Transverse colon (tissue), 4 donors: ENCODE measurements at regions not wholly inside any gene's neighbourhood (a gene's known extent, or its start where the extent isn't known, plus 50 kb on each side); places are given as distances from the start of the nearest gene placed in this dataset.

ENCODE experiments used
- DNase-seq: peaks from one replicate; pipeline ENCODE4 v3.0.0-alpha.2; 2019
- H3K27ac ChIP-seq, 4 donors: fragments of 200-600 bp; sonication (generic); 2 replicates each; pipeline ENCODE4 v1.5.1; 2016 to 2018; ENCODE audit warnings: inconsistent platforms in 4 of 4
- H3K27me3 ChIP-seq: fragments of 200-600 bp; sonication (generic); 2 replicates; pipeline ENCODE4 v1.5.1; 2017; ENCODE audit warnings: inconsistent platforms
- H3K36me3 ChIP-seq, 4 donors: fragments of 200-600 bp; sonication (generic); 2 replicates each; pipeline ENCODE4 v1.5.1; 2017 to 2019; ENCODE audit warnings: inconsistent platforms in 4 of 4
- H3K4me1 ChIP-seq, 4 donors: fragments of 200-600 bp; sonication (generic); 2 replicates each; pipeline ENCODE4 v1.5.1; 2017 to 2020; ENCODE audit warnings: inconsistent platforms in 4 of 4
- H3K4me3 ChIP-seq, 4 donors: fragments of 200-600 bp; sonication (generic); 1 replicate in 1 of 4; 2 replicates in 3 of 4; pipeline versions ENCODE4 v1.5.1 to v1.6.1; 2017 to 2019; ENCODE audit warnings: inconsistent platforms in 4 of 4
- H3K9me3 ChIP-seq, 2 donors: fragments of 200-600 bp; sonication (generic); 2 replicates each; pipeline ENCODE4 v1.5.1; 2017 to 2019; ENCODE audit warnings: inconsistent platforms in 2 of 2
- EP300 ChIP-seq: sonication (generic); formaldehyde crosslinking; IDR thresholded peaks from one replicate; pipeline ENCODE4 v1.6.1; 2017; ENCODE audit warnings: antibody characterized with exemption, low read depth
- POLR2A ChIP-seq: fragments of 450-650 bp; IDR thresholded peaks from one replicate; pipeline ENCODE4 v1.6.1; 2016; ENCODE audit warnings: antibody characterized with exemption, mild to moderate bottlenecking, moderate library complexity
- POLR2AphosphoS5 ChIP-seq, 3 donors: sonication (generic); formaldehyde crosslinking; IDR thresholded peaks; one replicate each; pipeline ENCODE4 v1.6.1; 2016; ENCODE audit warnings: antibody characterized with exemption in 3 of 3
- WGBS, 2 donors: methylation state at CpG; one replicate each; pipeline ENCODE4 v1.1.5; 2018; ENCODE audit warnings: low coverage in 1 of 2; 5-methylcytosine and 5-hydroxymethylcytosine counted together
- in situ Hi-C, 4 donors: fragments of 200-750 bp; cut with MboI; loops; one replicate each; pipeline versions ENCODE4 v1.15.0 to v1.15.1; 2017; ENCODE audit warnings: low sequenced_read_pairs in 3 of 4, low pct_ligation_motif_present in 1 of 4, low pct_unique_long_range_greater_than_20kb in 1 of 4
- intact Hi-C: fragments of 100-400 bp; cut with DNase I; formaldehyde crosslinking; loops from one replicate; pipeline ENCODE4 v1.15.1; 2023; ENCODE audit warnings: low total_unique reads
- TF ChIP-seq, protein P1 (sequence below), 5 experiments: fragments of 200-600 bp in 3 of 5; fragments of 450-650 bp in 2 of 5; sonication (generic) in 3 of 5; IDR thresholded peaks; 1 replicate in 2 of 5; 2 replicates in 3 of 5; pipeline ENCODE4 v1.5.1; 2016 to 2017; ENCODE audit warnings: antibody characterized with exemption in 5 of 5, inconsistent platforms in 3 of 5, mild to moderate bottlenecking in 2 of 5, moderate library complexity in 1 of 5

DNA sequence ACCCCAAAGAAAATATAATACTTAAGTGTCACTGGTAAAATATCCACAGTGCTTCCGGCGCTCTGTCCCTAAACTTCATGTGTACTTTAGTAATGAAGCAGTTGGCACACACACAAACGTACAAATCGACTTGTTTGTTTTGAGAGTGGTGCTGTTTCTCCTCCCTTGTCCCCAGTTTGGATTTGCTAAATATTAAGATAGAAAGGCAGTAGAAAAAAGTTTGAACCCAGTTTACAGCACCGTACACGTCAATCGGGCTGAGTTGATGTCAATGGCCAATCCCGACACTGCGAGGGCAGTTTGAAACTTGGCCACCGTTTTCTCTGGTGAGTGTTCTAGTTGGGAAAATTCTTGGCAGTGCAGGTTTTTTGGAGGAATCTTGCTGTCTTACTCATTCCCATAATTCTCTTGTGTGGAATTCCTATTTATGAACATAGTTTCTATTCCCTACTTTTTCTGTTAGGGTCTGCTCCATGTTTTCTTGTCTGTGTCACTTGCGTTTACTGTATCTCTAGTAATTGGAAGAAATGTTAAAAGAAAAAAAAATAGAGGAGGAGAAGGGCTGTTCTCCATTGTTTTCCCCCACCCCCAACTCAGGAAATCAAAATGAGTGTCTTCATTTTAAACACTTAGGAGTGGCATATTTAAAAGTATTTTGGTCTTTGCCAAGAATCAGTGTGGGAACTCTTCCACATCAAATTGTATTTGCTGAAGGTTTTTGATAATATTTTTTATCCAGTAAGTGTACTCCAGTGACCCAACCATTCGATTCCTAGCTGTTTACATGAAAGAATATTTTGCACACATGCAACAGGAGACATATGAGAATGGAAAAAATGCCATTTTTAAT lies 72.3 kb downstream of the OR2B2 start:
- Histone ChIP-seq H3K9me3 (no peaks in the 10 kb centered on the region), H3K4me1 (peaks cover 0 to 34% (median 7%) of the 10 kb centered on the region in 4 donors), H3K36me3 (no peaks in the 10 kb centered on the region), H3K27ac (peak overlapping the region; percentile 96 to 99 (median 98)), H3K4me3 (peak overlapping the region in 3 of 4 donors; percentile 50 to 82 (median 69)), H3K27me3 (no peaks in the 10 kb centered on the region)
- WGBS, 2 donors: 5% methylated on average over 12 of the region's 12 CpGs
- DNase-seq: peak; percentile 65
- in situ Hi-C loops (no loop called here), intact Hi-C loops (no loop called here)
- TF ChIP-seq EP300 (no peak), POLR2AphosphoS5 (IDR thresholded peaks at IDR 0.05) (peak in 2 of 3 donors; percentile 10 to 36), POLR2A (no peak)
- TF ChIP-seq, protein P1, sequence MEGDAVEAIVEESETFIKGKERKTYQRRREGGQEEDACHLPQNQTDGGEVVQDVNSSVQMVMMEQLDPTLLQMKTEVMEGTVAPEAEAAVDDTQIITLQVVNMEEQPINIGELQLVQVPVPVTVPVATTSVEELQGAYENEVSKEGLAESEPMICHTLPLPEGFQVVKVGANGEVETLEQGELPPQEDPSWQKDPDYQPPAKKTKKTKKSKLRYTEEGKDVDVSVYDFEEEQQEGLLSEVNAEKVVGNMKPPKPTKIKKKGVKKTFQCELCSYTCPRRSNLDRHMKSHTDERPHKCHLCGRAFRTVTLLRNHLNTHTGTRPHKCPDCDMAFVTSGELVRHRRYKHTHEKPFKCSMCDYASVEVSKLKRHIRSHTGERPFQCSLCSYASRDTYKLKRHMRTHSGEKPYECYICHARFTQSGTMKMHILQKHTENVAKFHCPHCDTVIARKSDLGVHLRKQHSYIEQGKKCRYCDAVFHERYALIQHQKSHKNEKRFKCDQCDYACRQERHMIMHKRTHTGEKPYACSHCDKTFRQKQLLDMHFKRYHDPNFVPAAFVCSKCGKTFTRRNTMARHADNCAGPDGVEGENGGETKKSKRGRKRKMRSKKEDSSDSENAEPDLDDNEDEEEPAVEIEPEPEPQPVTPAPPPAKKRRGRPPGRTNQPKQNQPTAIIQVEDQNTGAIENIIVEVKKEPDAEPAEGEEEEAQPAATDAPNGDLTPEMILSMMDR (IDR thresholded peaks at IDR 0.05): no peak

DNA sequence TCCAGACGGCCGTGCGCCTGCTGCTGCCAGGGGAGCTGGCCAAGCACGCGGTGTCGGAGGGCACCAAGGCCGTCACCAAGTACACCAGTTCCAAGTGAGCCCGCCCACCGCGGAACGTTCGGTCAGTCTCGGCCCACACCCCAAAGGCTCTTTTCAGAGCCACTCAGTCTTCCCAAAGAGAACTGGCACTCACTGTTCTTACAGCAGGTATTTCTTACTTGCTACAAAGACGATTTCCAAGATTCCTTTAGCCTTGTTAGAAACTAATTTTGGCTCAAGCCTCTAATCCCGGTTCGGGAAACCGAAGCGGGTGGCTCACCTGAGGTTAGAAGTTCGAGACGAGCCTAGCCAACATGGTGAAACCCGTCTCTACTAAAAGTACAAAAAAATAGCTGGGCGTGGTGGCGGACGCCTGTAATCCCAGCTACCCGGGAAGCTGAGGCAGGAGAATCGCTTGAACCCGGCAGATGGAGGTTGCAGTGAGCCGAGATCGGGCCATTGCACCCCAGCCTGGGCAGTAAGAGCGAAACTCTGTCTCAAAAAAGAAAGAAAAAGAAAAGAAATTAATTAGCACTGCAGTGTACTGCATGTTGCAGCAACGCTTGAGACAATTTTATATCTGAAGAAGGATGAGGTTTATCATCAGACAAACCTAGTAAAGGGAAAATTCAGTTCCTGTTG lies 73.1 kb downstream of the OR2B2 start:
- intact Hi-C loops (no loop called here), in situ Hi-C loops (no loop called here)
- peak; percentile 77 for DNase-seq

DNA sequence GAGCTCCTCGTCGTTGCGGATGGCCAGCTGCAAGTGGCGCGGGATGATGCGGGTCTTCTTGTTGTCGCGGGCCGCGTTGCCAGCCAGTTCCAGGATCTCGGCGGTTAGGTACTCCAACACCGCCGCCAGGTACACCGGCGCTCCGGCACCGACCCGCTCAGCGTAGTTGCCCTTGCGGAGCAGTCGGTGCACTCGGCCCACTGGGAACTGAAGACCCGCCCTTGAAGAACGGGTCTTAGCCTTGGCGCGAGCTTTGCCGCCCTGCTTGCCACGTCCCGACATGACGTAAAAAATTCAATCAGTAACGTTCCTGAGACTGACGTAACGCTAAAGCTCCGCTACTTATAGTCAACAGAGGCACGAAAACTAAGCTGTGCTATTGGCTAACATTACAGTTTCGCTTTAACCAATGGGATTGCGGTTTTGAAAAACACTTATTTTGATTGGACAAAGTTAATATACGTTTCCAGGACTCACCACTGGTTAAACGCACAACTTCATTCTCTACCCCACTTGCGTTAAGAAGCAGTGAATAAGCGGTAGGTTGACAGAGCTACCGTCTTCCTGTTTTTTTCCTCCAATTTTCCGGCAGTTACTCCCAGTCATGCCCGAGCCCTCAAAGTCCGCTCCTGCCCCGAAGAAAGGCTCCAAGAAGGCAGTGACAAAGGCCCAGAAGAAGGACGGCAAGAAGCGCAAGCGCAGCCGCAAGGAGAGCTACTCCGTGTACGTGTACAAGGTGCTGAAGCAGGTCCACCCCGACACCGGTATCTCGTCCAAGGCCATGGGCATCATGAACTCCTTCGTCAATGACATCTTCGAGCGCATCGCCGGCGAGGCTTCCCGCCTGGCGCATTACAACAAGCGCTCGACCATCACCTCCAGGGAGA lies 73.9 kb downstream of the OR2B2 start:
- Histone ChIP-seq H3K36me3 (no peaks in the 10 kb centered on the region), H3K4me3 (peak overlapping the region; percentile 43 to 82 (median 60)), H3K4me1 (peaks cover 0 to 35% (median 7%) of the 10 kb centered on the region in 4 donors), H3K9me3 (no peaks in the 10 kb centered on the region), H3K27ac (peak overlapping the region; percentile 96 to 99 (median 98)), H3K27me3 (no peaks in the 10 kb centered on the region)
- in situ Hi-C loops (no loop called here), intact Hi-C loops (no loop called here)
- DNase-seq: peak; percentile 87
- TF ChIP-seq, protein P1 (IDR thresholded peaks at IDR 0.05): peak in 2 of 5 experiments; percentile 67 to 74
- TF ChIP-seq POLR2AphosphoS5 (IDR thresholded peaks at IDR 0.05): peak; percentile 98 to 100 (median 99)
- peak; percentile 98 for TF ChIP-seq POLR2A
- TF ChIP-seq EP300: no peak
- WGBS, 2 donors: 0% methylated on average over 4 to 59 of the region's 66 CpGs

More for the DNA sequence above, 73.1 kb downstream of the OR2B2 start:
- no peaks in the 10 kb centered on the region for H3K36me3 ChIP-seq
- TF ChIP-seq POLR2AphosphoS5 (IDR thresholded peaks at IDR 0.05): no peak
- no peak for TF ChIP-seq POLR2A
- TF ChIP-seq EP300: no peak
- TF ChIP-seq, protein P1 (IDR thresholded peaks at IDR 0.05): no peak
- H3K4me3 ChIP-seq: peak overlapping the region; percentile 43 to 82 (median 60)
- H3K27me3 ChIP-seq: no peaks in the 10 kb centered on the region
- H3K4me1 ChIP-seq: peaks cover 0 to 35% (median 7%) of the 10 kb centered on the region in 4 donors
- WGBS, 2 donors: 0 to 1% methylated on average over 1 to 30 of the region's 31 CpGs
- H3K27ac ChIP-seq: peak overlapping the region; percentile 96 to 99 (median 98)
- H3K9me3 ChIP-seq: no peaks in the 10 kb centered on the region
